HL-60/S4 (cell line): ENCODE measurements at regions not wholly inside any gene's neighbourhood (a gene's known extent, or its start where the extent isn't known, plus 50 kb on each side); places are given as distances from the start of the nearest gene placed in this dataset.

Experiments
- in situ Hi-C: fragments of 300-500 bp; cut with MboI; formaldehyde crosslinking; loops from 2 replicates; pipeline ENCODE4 v1.14.3; 2022; ENCODE audit warnings: low sequenced_read_pairs

GRCh38 chr5:61680247-61680646, 348.2 kb downstream of the ZSWIM6 start:
- in situ Hi-C loops = no loop called here

GRCh38 chr5:61683148-61683547, 351.1 kb downstream of the ZSWIM6 start:
- in situ Hi-C loops = no loop called here

GRCh38 chr5:61683926-61684325, 351.9 kb downstream of the ZSWIM6 start:
- in situ Hi-C loops = no loop called here

- in situ Hi-C loops = no loop called here
These were observed 354.6 kb downstream of the ZSWIM6 start for GRCh38 chr5:61686491-61687257.

GRCh38 chr5:61687371-61687770, 355.3 kb downstream of the ZSWIM6 start:
- in situ Hi-C loops = no loop called here

GRCh38 chr5:61689153-61689846, 357.2 kb downstream of the ZSWIM6 start:
- in situ Hi-C loops = no loop called here

GRCh38 chr5:61697809-61698558, 365.9 kb downstream of the ZSWIM6 start:
- in situ Hi-C loops = no loop called here

GRCh38 chr5:61701877-61702602, 370.0 kb downstream of the ZSWIM6 start:
- in situ Hi-C loops = no loop called here

- in situ Hi-C loops = no loop called here
These were observed 370.7 kb downstream of the ZSWIM6 start for GRCh38 chr5:61702784-61703183.

GRCh38 chr5:61704289-61704688, 372.2 kb downstream of the ZSWIM6 start:
- in situ Hi-C loops = no loop called here

GRCh38 chr5:61706751-61707150, 374.7 kb downstream of the ZSWIM6 start:
- in situ Hi-C loops = no loop called here

GRCh38 chr5:61719124-61719523, 387.1 kb downstream of the ZSWIM6 start:
- in situ Hi-C loops = no loop called here

GRCh38 chr5:61720829-61721228, 388.8 kb downstream of the ZSWIM6 start:
- in situ Hi-C loops = no loop called here

GRCh38 chr5:61724102-61724501, 392.0 kb downstream of the ZSWIM6 start:
- in situ Hi-C loops = no loop called here

- in situ Hi-C loops = no loop called here
These were observed 396.2 kb downstream of the ZSWIM6 start for GRCh38 chr5:61728287-61728686.

GRCh38 chr5:61730866-61731265, 398.8 kb downstream of the ZSWIM6 start:
- in situ Hi-C loops = no loop called here

GRCh38 chr5:61731267-61731945, 399.3 kb downstream of the ZSWIM6 start:
- in situ Hi-C loops = no loop called here

GRCh38 chr5:61731946-61732314, 399.9 kb downstream of the ZSWIM6 start:
- in situ Hi-C loops = no loop called here

- in situ Hi-C loops = no loop called here
These were observed 400.3 kb downstream of the ZSWIM6 start for GRCh38 chr5:61732369-61732768.

GRCh38 chr5:61732796-61733195, 400.7 kb downstream of the ZSWIM6 start:
- in situ Hi-C loops = no loop called here

GRCh38 chr5:61734001-61734400, 401.9 kb downstream of the ZSWIM6 start:
- in situ Hi-C loops = no loop called here
